GF-D8 (cell line): ENCODE measurements at regions not wholly inside any gene's neighbourhood (a gene's known extent, or its start where the extent isn't known, plus 50 kb on each side); places are given as distances from the start of the nearest gene placed in this dataset.

Experiments used
- DNase-seq: peaks from one replicate; lab custom pipeline; 2025; lab: John Stamatoyannopoulos, UW

DNA sequence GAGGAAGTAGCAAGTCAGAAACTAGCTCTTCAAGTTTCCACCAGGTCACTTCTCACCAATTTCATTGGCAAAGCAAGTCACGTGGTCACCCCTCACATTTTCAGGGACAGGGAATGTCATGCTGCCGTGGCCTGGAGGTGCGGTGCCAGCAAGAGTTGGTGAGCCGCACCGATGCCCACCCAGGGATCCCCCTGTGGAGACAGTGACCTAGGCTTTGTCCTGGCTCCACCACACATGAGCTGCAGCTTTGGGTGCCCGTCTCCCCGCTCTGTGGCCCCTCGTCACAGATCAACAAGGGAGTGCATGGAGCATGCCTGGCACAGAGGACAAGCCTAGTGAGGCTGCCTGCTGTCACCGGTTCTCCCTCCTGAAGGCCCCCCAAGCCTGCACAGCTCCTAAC lies 226.7 kb upstream of the PPP2R2D start:
- no peak for DNase-seq

DNA sequence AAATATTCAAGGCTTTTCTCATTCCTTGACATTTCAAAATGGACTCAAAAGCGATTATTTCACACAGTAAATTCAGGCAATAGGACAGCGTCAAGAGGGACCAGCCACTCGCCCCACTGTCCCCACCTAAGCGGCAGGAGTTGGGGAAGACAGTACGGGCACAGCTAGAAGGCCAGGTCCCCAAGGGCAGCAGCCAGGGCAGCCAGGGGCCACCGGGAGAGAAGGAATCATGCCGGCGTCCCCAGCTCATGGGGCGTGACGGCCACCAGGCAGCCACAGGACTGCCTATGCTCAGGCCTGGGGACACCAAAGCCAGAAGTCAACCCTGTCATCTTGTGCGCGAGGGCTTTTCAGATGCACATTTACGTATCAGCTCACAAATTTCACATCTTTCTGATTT lies 225.7 kb upstream of the PPP2R2D start:
- no peak for DNase-seq

DNA sequence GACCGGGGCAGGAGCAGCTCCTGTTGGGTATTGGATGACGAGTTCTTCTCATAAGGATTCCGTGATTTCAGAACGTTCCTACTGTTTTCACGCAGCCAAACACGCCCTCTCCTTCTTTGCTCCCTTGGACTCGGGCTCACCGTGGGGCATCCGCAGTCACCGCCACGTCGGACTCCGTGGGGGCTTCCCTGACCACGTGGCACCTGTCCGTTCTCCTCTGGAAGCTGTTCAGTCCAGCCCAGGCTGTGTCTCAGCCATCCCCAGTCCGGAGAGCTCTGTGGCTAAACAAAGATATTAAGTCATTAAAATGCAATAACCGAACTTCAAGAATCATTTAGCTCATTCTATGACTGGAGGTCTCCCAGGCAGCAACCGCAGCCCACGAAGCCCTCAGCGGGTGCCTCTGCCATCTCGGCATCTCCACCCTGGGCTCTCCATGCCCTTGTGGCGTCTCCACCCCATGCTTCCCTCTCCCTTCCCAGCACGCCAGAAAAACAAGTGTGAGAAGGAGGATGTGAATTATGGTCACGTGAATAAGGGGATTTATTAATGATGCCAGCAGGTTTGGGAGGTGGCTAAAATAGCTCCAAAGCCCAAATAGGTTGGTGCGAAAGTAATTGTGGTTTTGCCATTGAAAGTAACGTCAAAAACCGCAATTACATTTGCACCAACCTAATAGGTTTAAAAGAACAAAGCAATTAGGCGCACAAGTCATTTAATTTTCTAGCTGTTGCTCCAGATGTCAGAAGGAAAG lies 224.6 kb upstream of the PPP2R2D start:
- DNase-seq = no peak

- DNase-seq = no peak
Observed at GRCh38 chr10:131676800-131677421, 223.9 kb upstream of the PPP2R2D start.

- no peak for DNase-seq
Observed at GRCh38 chr10:131677671-131678070, 223.1 kb upstream of the PPP2R2D start.

- no peak for DNase-seq
Observed at GRCh38 chr10:131678171-131678570, 222.6 kb upstream of the PPP2R2D start.

- DNase-seq = no peak
Observed at GRCh38 chr10:131678613-131679012, 222.2 kb upstream of the PPP2R2D start.

GRCh38 chr10:131679926-131680325 lies 220.9 kb upstream of the PPP2R2D start:
- no peak for DNase-seq

DNA sequence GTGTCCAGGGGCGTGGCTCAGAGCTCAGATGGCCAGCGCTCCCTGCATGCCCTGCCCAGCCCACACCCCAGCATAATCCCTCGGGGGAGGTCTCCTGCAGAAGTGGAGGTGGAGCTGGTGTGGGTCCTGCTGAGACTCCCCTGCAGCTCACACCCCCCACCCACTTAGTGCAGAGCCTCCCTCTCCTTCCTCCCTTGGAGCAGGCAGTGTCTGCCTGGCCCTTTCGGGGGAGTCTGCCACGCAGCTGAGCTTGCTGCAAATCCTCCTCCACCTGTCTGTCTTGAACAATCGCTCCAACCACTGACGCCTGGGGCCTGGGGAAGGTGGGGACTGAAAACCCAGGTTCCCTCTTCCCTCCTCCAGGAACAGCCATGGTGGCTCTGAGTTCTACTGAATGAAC lies 219.7 kb upstream of the PPP2R2D start:
- no peak for DNase-seq

DNA sequence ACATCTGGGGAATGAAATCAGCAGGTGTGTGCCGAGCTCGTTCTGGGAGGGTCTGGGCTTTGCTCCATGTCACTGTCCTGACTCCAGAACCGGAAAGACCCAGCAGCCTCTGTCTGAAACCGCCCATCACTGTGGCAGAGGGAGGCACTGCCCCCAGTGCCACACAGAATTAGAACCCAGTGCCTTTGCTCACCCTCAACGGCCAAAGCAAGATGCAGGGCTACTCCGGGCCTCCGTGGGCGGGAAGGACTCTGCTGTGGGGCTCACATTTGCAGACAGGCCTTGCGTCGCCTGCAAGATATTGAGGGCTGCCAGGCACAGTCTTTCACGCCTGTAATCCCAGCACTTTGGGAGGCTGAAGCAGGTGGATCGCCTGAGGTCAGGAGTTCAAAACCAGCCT lies 219.2 kb upstream of the PPP2R2D start:
- DNase-seq = no peak

- DNase-seq = no peak
Observed at GRCh38 chr10:131682271-131682962, 218.4 kb upstream of the PPP2R2D start.

DNA sequence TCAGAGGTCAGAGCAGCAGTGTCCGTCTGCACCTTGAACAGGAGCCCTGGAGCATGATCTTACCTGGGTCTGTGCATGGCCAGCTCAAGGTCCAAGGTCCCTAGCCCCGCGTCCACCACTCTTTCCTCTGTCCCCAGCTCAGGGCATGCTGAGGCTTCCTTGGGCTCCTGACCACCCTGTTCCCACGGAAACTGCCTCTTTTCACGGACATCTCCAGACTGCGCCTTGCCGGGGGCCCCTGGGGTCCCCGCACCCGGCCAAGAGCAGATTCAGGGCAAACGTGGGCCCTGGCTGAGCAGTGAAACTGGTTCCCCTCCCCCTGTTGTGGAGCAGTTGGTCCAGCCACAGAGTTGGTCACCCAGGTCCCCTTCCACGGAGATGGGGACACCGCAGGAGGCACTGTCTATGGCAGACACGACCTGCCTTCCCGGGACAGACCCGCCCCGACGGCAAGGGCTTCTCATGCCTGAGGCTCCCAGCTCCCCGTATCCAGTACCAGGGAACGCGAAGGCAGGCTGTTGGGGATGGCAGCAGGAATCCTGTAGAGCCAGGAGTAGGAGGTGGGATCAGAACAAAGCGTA lies 217.4 kb upstream of the PPP2R2D start:
- no peak for DNase-seq

GRCh38 chr10:131683941-131684340 lies 216.9 kb upstream of the PPP2R2D start:
- no peak for DNase-seq

DNA sequence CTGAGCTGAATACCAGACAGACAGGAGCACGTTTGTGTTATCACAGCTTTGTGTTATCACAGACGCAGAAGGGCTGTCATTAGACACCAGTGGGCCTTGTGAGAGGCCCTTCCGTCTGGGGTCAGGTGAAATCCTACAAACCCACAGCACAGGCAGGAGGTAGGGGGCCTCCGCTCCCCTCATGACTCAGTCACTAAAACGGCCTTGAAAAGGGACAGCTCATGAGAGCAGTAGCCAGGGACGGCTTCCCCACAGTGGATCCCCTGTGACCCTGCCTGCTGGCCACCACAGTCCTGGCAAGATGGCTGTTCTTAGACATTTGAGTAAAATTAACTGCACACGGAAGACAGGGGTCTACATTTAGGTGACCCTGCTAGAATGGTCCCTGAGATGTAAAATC lies 215.8 kb upstream of the PPP2R2D start:
- DNase-seq = no peak

- no peak for DNase-seq
Observed at GRCh38 chr10:131685576-131685975, 215.2 kb upstream of the PPP2R2D start.

GRCh38 chr10:131686781-131687420 lies 213.9 kb upstream of the PPP2R2D start:
- DNase-seq = no peak

DNA sequence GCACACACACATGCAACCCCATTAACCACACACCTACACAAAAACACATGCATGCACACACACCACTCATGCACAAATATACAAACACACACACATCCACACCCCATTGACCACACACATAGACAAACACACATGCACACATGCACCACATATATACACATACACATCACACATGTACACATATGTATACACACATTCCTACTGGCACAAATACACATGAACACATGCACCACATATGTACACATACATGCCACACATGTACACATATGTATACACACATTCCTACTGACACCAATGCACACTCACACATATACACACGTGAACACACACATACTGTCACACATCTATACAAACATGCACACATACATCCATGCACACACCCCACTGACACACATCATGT lies 212.5 kb upstream of the PPP2R2D start:
- DNase-seq = no peak

DNA sequence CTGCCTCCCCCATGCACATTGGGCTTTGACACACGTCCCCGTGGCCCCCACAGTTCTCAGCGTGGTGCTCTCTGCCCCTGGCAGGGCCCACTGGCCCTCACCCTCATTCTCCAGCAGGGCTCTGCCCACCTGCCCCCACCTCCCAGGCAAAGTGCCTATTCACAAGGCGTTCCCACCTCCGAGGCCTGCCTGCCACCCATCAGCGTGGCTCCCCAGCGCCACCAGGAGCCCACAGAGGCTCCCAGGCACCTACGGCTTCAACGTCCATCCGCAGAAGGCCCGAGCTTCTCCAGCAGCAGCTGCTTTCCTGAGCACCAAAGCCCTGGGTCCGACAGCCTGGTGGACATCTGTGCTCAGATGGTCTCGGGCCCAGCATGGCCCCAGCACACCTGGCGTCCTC lies 211.8 kb upstream of the PPP2R2D start:
- DNase-seq = no peak

GRCh38 chr10:131689486-131689885 lies 211.3 kb upstream of the PPP2R2D start:
- DNase-seq = no peak

DNA sequence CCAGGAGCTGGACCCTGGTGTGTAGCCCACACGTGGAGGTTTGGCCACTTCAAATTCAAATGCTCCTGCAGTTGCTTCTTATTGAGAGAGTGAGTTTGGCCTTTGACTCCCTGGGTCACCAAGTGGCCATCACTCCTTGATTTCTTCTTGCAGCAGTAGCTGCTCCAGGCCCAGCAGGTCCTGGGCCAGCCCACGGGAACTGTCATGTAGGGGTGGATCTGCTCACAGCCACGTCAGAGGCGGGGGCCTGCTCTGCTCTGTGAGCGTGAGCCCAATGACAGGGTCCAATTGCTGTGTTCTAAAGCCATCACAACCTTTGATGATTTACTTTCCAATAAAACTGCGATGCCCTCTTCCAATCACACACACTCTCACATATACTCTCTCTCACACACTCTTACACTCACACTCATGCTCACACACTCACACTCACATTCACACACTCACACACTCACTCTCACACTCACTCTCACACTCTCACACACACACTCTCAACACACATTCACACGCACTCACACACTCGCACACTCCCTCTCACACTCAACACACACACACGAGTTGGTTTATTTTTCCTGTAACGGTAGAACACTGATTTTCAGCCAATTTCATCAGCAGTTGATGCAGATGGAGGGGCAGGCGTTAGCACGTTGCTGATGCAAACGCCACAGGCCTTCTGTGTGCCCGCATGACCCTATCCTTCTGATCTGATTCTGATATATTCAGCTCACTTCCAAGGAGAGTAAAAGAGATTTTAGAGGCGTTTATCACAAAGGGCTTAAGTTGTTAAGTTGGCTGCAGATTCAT lies 210.7 kb upstream of the PPP2R2D start:
- DNase-seq = no peak

DNA sequence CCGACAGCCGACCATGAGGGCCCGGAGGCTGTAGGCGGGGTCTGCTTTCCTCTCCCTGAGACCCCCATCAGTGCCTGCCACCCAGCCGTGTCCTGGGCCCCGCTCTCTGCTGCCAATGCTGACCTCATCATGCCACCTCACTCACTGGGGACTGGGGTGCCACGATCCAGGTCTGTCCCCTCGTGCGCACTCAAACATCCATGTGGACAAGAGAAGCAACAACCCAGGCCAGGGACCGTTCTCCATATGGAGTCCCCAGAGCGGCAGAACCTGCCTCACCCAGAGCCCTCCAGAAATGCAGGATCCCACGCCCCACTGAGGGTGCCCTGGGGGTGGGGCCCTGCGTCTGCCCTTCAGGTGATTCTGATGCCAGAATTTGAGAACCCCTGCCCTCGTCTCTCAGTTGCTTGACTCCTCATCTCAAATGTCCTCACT lies 210.0 kb upstream of the PPP2R2D start:
- no peak for DNase-seq
